Astrocyte (in vitro differentiated cells and primary cell): ENCODE measurements at regions not wholly inside any gene's neighbourhood (a gene's known extent, or its start where the extent isn't known, plus 50 kb on each side); places are given as distances from the start of the nearest gene placed in this dataset.

ENCODE experiments used
- DNase-seq: peaks from one replicate; pipeline ENCODE4 v3.0.0-alpha.2; 2010; ENCODE audit warnings: low read depth
- FAIRE-seq: peaks from 2 replicates; lab custom pipeline; 2011; peaks lifted over from hg19 to GRCh38; lab: Jason Lieb, UNC
- H2AFZ ChIP-seq: 2 replicates; pipeline ENCODE4 v1.6.0; 2012; ENCODE audit warnings: low read depth, low read length, inconsistent platforms
- H3K27ac ChIP-seq: 2 replicates; pipeline ENCODE4 v1.5.1; 2011; ENCODE audit warnings: low read depth, low read length, inconsistent platforms
- H3K27me3 ChIP-seq: 2 replicates; pipeline ENCODE4 v1.6.0; 2011; ENCODE audit warnings: low read length, inconsistent platforms; ENCODE audit not compliant: insufficient read depth
- H3K36me3 ChIP-seq: 2 replicates; pipeline ENCODE4 v1.5.1; 2011; ENCODE audit warnings: low read length, inconsistent platforms; ENCODE audit not compliant: insufficient read depth
- H3K4me1 ChIP-seq: 2 replicates; pipeline ENCODE4 v1.5.1; 2011; ENCODE audit warnings: low read length, inconsistent platforms; ENCODE audit not compliant: insufficient read depth
- H3K4me2 ChIP-seq: 2 replicates; pipeline ENCODE4 v1.6.0; 2012; ENCODE audit warnings: low read length, inconsistent platforms
- H3K4me3 ChIP-seq: 2 replicates; pipeline ENCODE4 v1.5.1; 2011; ENCODE audit warnings: low read depth, mild to moderate bottlenecking, low read length, inconsistent platforms; ENCODE audit not compliant: insufficient read depth
- H3K79me2 ChIP-seq: 2 replicates; pipeline ENCODE4 v1.6.0; 2012; ENCODE audit warnings: mild to moderate bottlenecking, low read length, inconsistent platforms; ENCODE audit not compliant: insufficient read depth
- H3K9ac ChIP-seq: 2 replicates; pipeline ENCODE4 v1.6.0; 2012; ENCODE audit warnings: mild to moderate bottlenecking, low read length, inconsistent platforms
- H3K9me3 ChIP-seq: 2 replicates; pipeline ENCODE4 v1.5.1; 2012; ENCODE audit warnings: low read depth, mild to moderate bottlenecking, low read length, inconsistent platforms; ENCODE audit not compliant: insufficient read depth
- H4K20me1 ChIP-seq: 2 replicates; pipeline ENCODE4 v1.6.0; 2012; ENCODE audit warnings: low read length, inconsistent platforms; ENCODE audit not compliant: insufficient read depth
- H3K27ac Mint-ChIP-seq: one replicate; pipeline ENCODE4 v1.8.0; 2021; ENCODE audit warnings: mild to moderate bottlenecking, mixed read lengths; ENCODE audit not compliant: unreplicated experiment
- H3K27me3 Mint-ChIP-seq: one replicate; pipeline ENCODE4 v1.8.0; 2021; ENCODE audit warnings: low read depth, mixed read lengths; ENCODE audit not compliant: unreplicated experiment
- H3K36me3 Mint-ChIP-seq: one replicate; pipeline ENCODE4 v1.8.0; 2021; ENCODE audit warnings: low read depth, mixed read lengths; ENCODE audit not compliant: unreplicated experiment
- H3K4me1 Mint-ChIP-seq: one replicate; pipeline ENCODE4 v1.8.0; 2021; ENCODE audit warnings: low read depth, mixed read lengths; ENCODE audit not compliant: unreplicated experiment
- H3K4me3 Mint-ChIP-seq: one replicate; pipeline ENCODE4 v1.8.0; 2021; ENCODE audit warnings: mild to moderate bottlenecking, moderate library complexity, mixed read lengths; ENCODE audit not compliant: unreplicated experiment
- H3K9me3 Mint-ChIP-seq: one replicate; pipeline ENCODE4 v1.8.0; 2021; ENCODE audit warnings: mild to moderate bottlenecking, mixed read lengths; ENCODE audit not compliant: unreplicated experiment
- CTCF ChIP-seq: IDR thresholded peaks from 2 replicates; pipeline ENCODE4 v1.5.1; 2011; ENCODE audit warnings: low read depth, mild to moderate bottlenecking, inconsistent platforms, low read length, moderate library complexity; ENCODE audit not compliant: insufficient read depth
- EZH2 ChIP-seq: IDR thresholded peaks from 2 replicates; pipeline ENCODE4 v1.6.1; 2012; ENCODE audit warnings: mild to moderate bottlenecking, low read length, inconsistent platforms; ENCODE audit not compliant: insufficient read depth

GRCh38 chr1:172973424-172973823 is 77.3 kb downstream of the TNFSF18 start:
- Histone ChIP-seq H3K4me2 (no peak overlapping the region), H3K4me1 (peaks cover 27% of the 10 kb centered on the region), H2AFZ (peak overlapping the region; percentile 1), H3K4me3 (no peak overlapping the region), H3K9ac (no peak overlapping the region), H3K9me3 (no peaks in the 10 kb centered on the region), H3K36me3 (no peaks in the 10 kb centered on the region), H3K27me3 (no peaks in the 10 kb centered on the region), H3K27ac (no peak overlapping the region), H4K20me1 (no peaks in the 10 kb centered on the region), H3K79me2 (no peaks in the 10 kb centered on the region)
- no peak for TF ChIP-seq CTCF
- no peak for TF ChIP-seq EZH2
- FAIRE-seq (no peak), DNase-seq (peak; percentile 85)
- Mint-ChIP-seq H3K4me1 (peaks cover 29% of the 10 kb centered on the region), H3K9me3 (no peaks in the 10 kb centered on the region), H3K27ac (no peak overlapping the region), H3K4me3 (no peak overlapping the region), H3K36me3 (no peaks in the 10 kb centered on the region), H3K27me3 (no peaks in the 10 kb centered on the region)

- no peak overlapping the region for H3K4me3 ChIP-seq
- no peak overlapping the region for H3K4me3 Mint-ChIP-seq
- no peak overlapping the region for H2AFZ ChIP-seq
- no peaks in the 10 kb centered on the region for H3K79me2 ChIP-seq
- peak overlapping the region; percentile 53 for H3K27ac Mint-ChIP-seq
- H3K36me3 ChIP-seq = no peaks in the 10 kb centered on the region
- peak overlapping the region; percentile 83 for H3K27ac ChIP-seq
- DNase-seq (peak; percentile 98), FAIRE-seq (peak; percentile 50)
- H4K20me1 ChIP-seq = no peaks in the 10 kb centered on the region
- no peaks in the 10 kb centered on the region for H3K27me3 ChIP-seq
- no peaks in the 10 kb centered on the region for H3K9me3 ChIP-seq
- H3K27me3 Mint-ChIP-seq = no peaks in the 10 kb centered on the region
- no peaks in the 10 kb centered on the region for H3K9me3 Mint-ChIP-seq
- H3K4me1 ChIP-seq = peaks cover 16% of the 10 kb centered on the region
- H3K4me2 ChIP-seq = peak overlapping the region; percentile 51
- no peak for TF ChIP-seq EZH2
- TF ChIP-seq CTCF = no peak
- no peaks in the 10 kb centered on the region for H3K36me3 Mint-ChIP-seq
- H3K4me1 Mint-ChIP-seq = peaks cover 17% of the 10 kb centered on the region
- H3K9ac ChIP-seq = peak overlapping the region; percentile 57
Observed at GRCh38 chr1:172976222-172977041, 74.3 kb downstream of the TNFSF18 start.
